HL-60 (cell line): ENCODE measurements at regions not wholly inside any gene's neighbourhood (a gene's known extent, or its start where the extent isn't known, plus 50 kb on each side); places are given as distances from the start of the nearest gene placed in this dataset.

Experiments used
- DNase-seq, 2 experiments: peaks; one replicate each; pipeline ENCODE4 v3.0.0-alpha.2; 2010 to 2020; ENCODE audit warnings: low read depth in 1 of 2, low spot score in 1 of 2
- H3K27ac ChIP-seq: fragments of 250-450 bp; sonication (Bioruptor Pico); replicated peaks from 2 replicates; pipeline ENCODE4 v1.5.1; 2020; ENCODE audit warnings: mild to moderate bottlenecking, moderate library complexity
- H3K27me3 ChIP-seq: fragments of 250-450 bp; sonication (Bioruptor Pico); 2 replicates; pipeline ENCODE4 v1.5.1; 2021; ENCODE audit warnings: mild to moderate bottlenecking, moderate library complexity; ENCODE audit not compliant: insufficient read depth, poor library complexity, severe bottlenecking
- H3K4me3 ChIP-seq: replicated peaks from 2 replicates; pipeline ENCODE4 v1.5.1; 2011; ENCODE audit warnings: mild to moderate bottlenecking, control low read depth, low read length; ENCODE audit not compliant: insufficient read depth
- CTCF ChIP-seq: IDR thresholded peaks from one replicate; pipeline ENCODE4 v1.5.1; 2011; ENCODE audit warnings: low read length, control low read depth, inconsistent platforms; ENCODE audit not compliant: insufficient read depth
- GABPA ChIP-seq: IDR thresholded peaks from 2 replicates; pipeline ENCODE4 v1.6.1; 2012; ENCODE audit warnings: low read depth
- POLR2AphosphoS5 ChIP-seq: IDR thresholded peaks from 2 replicates; pipeline ENCODE4 v1.6.1; 2012; ENCODE audit warnings: low read depth
- REST ChIP-seq: IDR thresholded peaks from 2 replicates; pipeline ENCODE4 v1.6.1; 2012; ENCODE audit warnings: low read depth; ENCODE audit not compliant: insufficient replicate concordance
- SPI1 ChIP-seq: IDR thresholded peaks from 2 replicates; pipeline ENCODE4 v1.6.1; 2012; ENCODE audit warnings: low read depth, mild to moderate bottlenecking, borderline replicate concordance

GRCh38 chrX:13131396-13132137 lies 87.1 kb upstream of the FAM9C start:
- no peaks in the 10 kb centered on the region for H3K27me3 ChIP-seq
- peak; percentile 43 to 86 for DNase-seq
- no peak overlapping the region for H3K27ac ChIP-seq
- H3K4me3 ChIP-seq, result no peak overlapping the region
- TF ChIP-seq GABPA (no peak), POLR2AphosphoS5 (peak; percentile 70)

- TF ChIP-seq GABPA, result no peak
- no peak for TF ChIP-seq SPI1
- no peak for TF ChIP-seq CTCF
- no peak for TF ChIP-seq REST
- TF ChIP-seq POLR2AphosphoS5, result no peak
- DNase-seq, result no peak
- Histone ChIP-seq H3K27ac (no peak overlapping the region), H3K27me3 (no peaks in the 10 kb centered on the region), H3K4me3 (no peak overlapping the region)
Measured at GRCh38 chrX:13130816-13131215, 86.4 kb upstream of the FAM9C start.

GRCh38 chrX:13128104-13128503 lies 83.7 kb upstream of the FAM9C start:
- H3K27me3 ChIP-seq, result no peaks in the 10 kb centered on the region
- H3K4me3 ChIP-seq, result no peak overlapping the region
- no peak for DNase-seq
- H3K27ac ChIP-seq, result peak overlapping the region; percentile 14; the same call in 1 of the 2 replicates
- TF ChIP-seq POLR2AphosphoS5 (no peak), GABPA (no peak)

GRCh38 chrX:13126775-13127174 lies 82.4 kb upstream of the FAM9C start:
- TF ChIP-seq CTCF (no peak), SPI1 (no peak), GABPA (no peak)

GRCh38 chrX:13125188-13125587 lies 80.8 kb upstream of the FAM9C start:
- H3K27ac ChIP-seq, result no peak overlapping the region
- TF ChIP-seq CTCF, result no peak
- no peak for TF ChIP-seq REST
- no peak for TF ChIP-seq SPI1
- no peak for TF ChIP-seq POLR2AphosphoS5
- no peak for TF ChIP-seq GABPA
- DNase-seq, result no peak
- H3K4me3 ChIP-seq, result no peak overlapping the region
- H3K27me3 ChIP-seq, result no peaks in the 10 kb centered on the region

More at GRCh38 chrX:13126775-13127174, 82.4 kb upstream of the FAM9C start:
- DNase-seq, result no peak
- no peak overlapping the region for H3K27ac ChIP-seq
- H3K27me3 ChIP-seq, result no peaks in the 10 kb centered on the region
- H3K4me3 ChIP-seq, result no peak overlapping the region
